Psoas muscle (tissue), 7 donors: ENCODE measurements at regions not wholly inside any gene's neighbourhood (a gene's known extent, or its start where the extent isn't known, plus 50 kb on each side); places are given as distances from the start of the nearest gene placed in this dataset.
A peak's percentile ranks its signal among the peaks of the same experiment; 100 is the strongest.

ENCODE experiments used
- ATAC-seq, 4 donors: fragments of 200-7000 bp; cut with Tn5 transposase; one replicate each; pipeline ENCODE4 v1.9.1; 2020; ENCODE audit warnings: moderate library complexity in 3 of 4, mild to moderate bottlenecking in 2 of 4
- DNase-seq, 2 donors: peaks; one replicate each; pipeline ENCODE4 v3.0.0-alpha.2; 2020
- H3K27ac ChIP-seq: fragments of 200-600 bp; one replicate; pipeline ENCODE4 v1.8.0; 2022
- H3K27me3 ChIP-seq, 3 donors: fragments of 200-600 bp in 1 of 3; one replicate each; pipeline versions ENCODE4 v1.6.1 to v1.8.0; 2013 to 2022; ENCODE audit warnings: low read length in 2 of 3, mild to moderate bottlenecking in 2 of 3, moderate library complexity in 1 of 3; ENCODE audit not compliant: insufficient read depth in 3 of 3
- H3K36me3 ChIP-seq, 2 donors: fragments of 200-600 bp in 1 of 2; one replicate each; pipeline versions ENCODE4 v1.6.1 to v1.8.0; 2013 to 2022; ENCODE audit warnings: low read depth in 1 of 2, mild to moderate bottlenecking in 1 of 2, moderate library complexity in 1 of 2; ENCODE audit not compliant: insufficient read depth in 1 of 2
- H3K4me1 ChIP-seq: fragments of 200-600 bp; one replicate; pipeline ENCODE4 v1.8.0; 2022
- H3K4me3 ChIP-seq: fragments of 200-600 bp; one replicate; pipeline ENCODE4 v1.8.0; 2022; ENCODE audit warnings: mild to moderate bottlenecking
- H3K9me3 ChIP-seq: fragments of 200-600 bp; one replicate; pipeline ENCODE4 v1.8.0; 2022
- WGBS, 3 donors: extraction: QIAGEN DNeasy Blood & Tissue Kit; methylation state at CpG; one replicate each; pipeline versions ENCODE4 v1.1.6 to v1.1.7; 2013; 5-methylcytosine and 5-hydroxymethylcytosine counted together
- intact Hi-C, 2 donors: fragments of 100-400 bp; cut with DNase I; formaldehyde crosslinking; loops; one replicate each; pipeline versions ENCODE4 v1.11.0 to v1.14.2; 2022
- TF ChIP-seq, protein P1 (sequence below): fragments of 200-600 bp; IDR thresholded peaks from one replicate; pipeline ENCODE4 v1.8.0; 2022; ENCODE audit warnings: antibody characterized with exemption
- donor health status: healthy with polysubstance abuse.
- donor health status: DM: no; HTN: no; CAD: no; lungs with moderate emphysema.
- donor health status: Bipolar disorder and iron deficiency.
- donor health status: healthy.
- donor health status: DM: yes; HTN: yes; CAD: no.
- donor health status: DM: no; HTN: no; CAD: no.
- donor health status: DM: yes; HTN: yes; CAD: no.

- 88 to 92% (median 91%) methylated on average over 2 of the region's 2 CpGs for WGBS, 3 donors
- DNase-seq (no peak), ATAC-seq (no peak)
- TF ChIP-seq, protein P1, sequence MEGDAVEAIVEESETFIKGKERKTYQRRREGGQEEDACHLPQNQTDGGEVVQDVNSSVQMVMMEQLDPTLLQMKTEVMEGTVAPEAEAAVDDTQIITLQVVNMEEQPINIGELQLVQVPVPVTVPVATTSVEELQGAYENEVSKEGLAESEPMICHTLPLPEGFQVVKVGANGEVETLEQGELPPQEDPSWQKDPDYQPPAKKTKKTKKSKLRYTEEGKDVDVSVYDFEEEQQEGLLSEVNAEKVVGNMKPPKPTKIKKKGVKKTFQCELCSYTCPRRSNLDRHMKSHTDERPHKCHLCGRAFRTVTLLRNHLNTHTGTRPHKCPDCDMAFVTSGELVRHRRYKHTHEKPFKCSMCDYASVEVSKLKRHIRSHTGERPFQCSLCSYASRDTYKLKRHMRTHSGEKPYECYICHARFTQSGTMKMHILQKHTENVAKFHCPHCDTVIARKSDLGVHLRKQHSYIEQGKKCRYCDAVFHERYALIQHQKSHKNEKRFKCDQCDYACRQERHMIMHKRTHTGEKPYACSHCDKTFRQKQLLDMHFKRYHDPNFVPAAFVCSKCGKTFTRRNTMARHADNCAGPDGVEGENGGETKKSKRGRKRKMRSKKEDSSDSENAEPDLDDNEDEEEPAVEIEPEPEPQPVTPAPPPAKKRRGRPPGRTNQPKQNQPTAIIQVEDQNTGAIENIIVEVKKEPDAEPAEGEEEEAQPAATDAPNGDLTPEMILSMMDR = no peak
- Histone ChIP-seq H3K27ac (no peak overlapping the region), H3K36me3 (no peaks in the 10 kb centered on the region), H3K4me1 (no peaks in the 10 kb centered on the region), H3K27me3 (no peaks in the 10 kb centered on the region), H3K4me3 (no peak overlapping the region), H3K9me3 (no peaks in the 10 kb centered on the region)
- intact Hi-C loops = no loop called here
Measured at GRCh38 chr1:218538341-218538740, 193.2 kb downstream of the TGFB2 start.

- Histone ChIP-seq H3K9me3 (no peaks in the 10 kb centered on the region), H3K4me3 (no peak overlapping the region), H3K27ac (no peak overlapping the region), H3K4me1 (no peaks in the 10 kb centered on the region), H3K27me3 (no peaks in the 10 kb centered on the region), H3K36me3 (no peaks in the 10 kb centered on the region)
- DNase-seq (no peak), ATAC-seq (peak in 1 of 4 donors; percentile 70)
- WGBS, 3 donors = 39 to 97% (median 55%) methylated on average over 1 of the region's 1 CpG
- intact Hi-C loops = no loop called here
- TF ChIP-seq, protein P1 = peak; percentile 21
Measured at GRCh38 chr1:218546314-218546713, 201.2 kb downstream of the TGFB2 start.

DNA sequence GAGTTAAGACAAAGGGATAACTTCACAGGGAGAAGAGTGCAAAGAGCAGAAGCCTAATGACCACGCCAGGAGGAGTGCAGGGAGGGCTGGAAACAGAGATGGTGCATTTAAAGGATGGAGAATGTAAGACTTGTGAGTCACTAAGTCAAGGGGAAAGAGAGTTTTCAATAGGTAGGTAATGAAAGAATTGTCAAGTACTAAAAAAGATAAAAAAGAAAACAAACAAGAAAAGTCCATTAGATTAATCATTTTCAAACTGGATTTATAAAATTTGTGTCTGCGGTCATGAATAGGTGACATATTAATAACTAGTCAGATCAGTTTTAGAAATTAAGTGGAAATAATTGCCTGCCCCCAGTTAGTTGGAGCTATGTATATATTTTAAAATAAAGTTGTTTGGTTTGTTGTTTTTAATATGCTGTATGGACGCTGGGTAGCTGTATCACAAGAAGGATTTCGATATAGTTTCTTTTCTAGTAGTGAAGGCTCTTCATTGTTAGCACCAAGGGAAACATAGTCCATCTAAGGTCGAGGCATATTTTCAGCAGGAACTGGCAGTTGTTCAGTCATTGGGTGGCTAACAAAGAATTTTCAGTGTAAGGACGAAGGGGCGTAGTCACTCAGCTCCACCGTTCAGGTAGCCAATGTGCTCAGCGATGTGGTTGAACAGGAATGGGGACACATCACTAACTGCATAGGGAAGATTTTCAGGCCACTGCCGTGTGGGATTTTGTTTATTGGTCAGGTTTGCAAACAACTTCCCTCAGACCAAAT lies 203.0 kb downstream of the TGFB2 start:
- intact Hi-C loops = no loop called here
- TF ChIP-seq, protein P1 = no peak
- H3K36me3 ChIP-seq = no peaks in the 10 kb centered on the region
- no peak for ATAC-seq
- no peaks in the 10 kb centered on the region for H3K27me3 ChIP-seq
- H3K27ac ChIP-seq = no peak overlapping the region
- no peak for DNase-seq
- H3K4me1 ChIP-seq = no peaks in the 10 kb centered on the region
- H3K4me3 ChIP-seq = no peak overlapping the region
- WGBS, 3 donors = 78 to 80% (median 80%) methylated on average over 10 of the region's 10 CpGs
- no peaks in the 10 kb centered on the region for H3K9me3 ChIP-seq

DNA sequence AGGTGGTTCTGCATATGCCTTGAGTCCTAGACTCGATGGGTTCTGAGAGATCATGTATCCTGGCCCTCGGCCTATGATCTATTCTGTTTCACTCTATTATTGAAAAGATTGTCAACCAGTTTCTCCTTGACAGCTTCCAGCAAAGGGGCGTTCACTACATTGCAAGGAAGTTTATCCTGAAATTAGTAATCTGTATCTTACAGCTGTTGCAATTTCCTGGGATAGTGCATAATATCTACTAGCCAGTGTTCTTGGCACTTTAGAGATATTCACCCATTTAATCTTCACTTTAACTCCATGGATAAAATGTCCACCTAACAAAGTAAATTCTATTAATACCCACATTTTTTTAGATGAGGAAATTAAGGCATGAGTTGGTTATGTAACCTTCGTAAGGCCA lies 203.6 kb downstream of the TGFB2 start:
- TF ChIP-seq, protein P1 = no peak
- Histone ChIP-seq H3K27me3 (no peaks in the 10 kb centered on the region), H3K36me3 (no peaks in the 10 kb centered on the region), H3K9me3 (no peaks in the 10 kb centered on the region), H3K4me3 (no peak overlapping the region), H3K27ac (no peak overlapping the region), H3K4me1 (no peaks in the 10 kb centered on the region)
- 80 to 91% (median 86%) methylated on average over 4 of the region's 4 CpGs for WGBS, 3 donors
- ATAC-seq = no peak
- intact Hi-C loops = no loop called here
- no peak for DNase-seq

DNA sequence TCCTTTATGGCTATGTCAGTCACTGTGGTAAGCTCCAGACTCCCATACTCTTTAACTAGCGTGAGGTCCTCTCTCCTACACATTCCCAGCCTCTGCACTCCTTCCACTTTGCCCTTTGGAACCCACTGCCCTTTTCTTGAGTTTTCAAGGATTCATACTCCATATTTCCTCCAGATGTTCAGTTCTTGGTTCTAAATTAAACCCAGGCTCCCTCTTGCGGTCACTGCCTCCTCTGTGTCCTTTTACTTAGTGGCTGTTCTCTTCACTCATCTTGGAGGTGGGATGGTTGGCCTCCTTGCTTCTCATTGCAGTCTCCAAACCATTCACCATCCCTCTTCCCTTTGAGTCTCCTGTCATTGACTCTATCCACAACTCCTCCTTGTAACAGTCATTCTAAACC lies 208.1 kb downstream of the TGFB2 start:
- Histone ChIP-seq H3K4me1 (no peaks in the 10 kb centered on the region), H3K36me3 (no peaks in the 10 kb centered on the region), H3K27me3 (no peaks in the 10 kb centered on the region), H3K9me3 (no peaks in the 10 kb centered on the region), H3K4me3 (no peak overlapping the region), H3K27ac (no peak overlapping the region)
- TF ChIP-seq, protein P1 = peak; percentile 6
- DNase-seq (no peak), ATAC-seq (no peak)
- WGBS, 3 donors = 89 to 95% (median 93%) methylated on average over 2 of the region's 2 CpGs
- intact Hi-C loops = no loop called here
